ENCODE measurements at regions not wholly inside any gene's neighbourhood (a gene's known extent, or its start where the extent isn't known, plus 50 kb on each side); places are given as distances from the start of the nearest gene placed in this dataset.
"Not testable (repeated sequence)": the region's sequence is repeated elsewhere in the genome, so short reads cannot be mapped to it uniquely, and the experiment has no call there.

DNA sequence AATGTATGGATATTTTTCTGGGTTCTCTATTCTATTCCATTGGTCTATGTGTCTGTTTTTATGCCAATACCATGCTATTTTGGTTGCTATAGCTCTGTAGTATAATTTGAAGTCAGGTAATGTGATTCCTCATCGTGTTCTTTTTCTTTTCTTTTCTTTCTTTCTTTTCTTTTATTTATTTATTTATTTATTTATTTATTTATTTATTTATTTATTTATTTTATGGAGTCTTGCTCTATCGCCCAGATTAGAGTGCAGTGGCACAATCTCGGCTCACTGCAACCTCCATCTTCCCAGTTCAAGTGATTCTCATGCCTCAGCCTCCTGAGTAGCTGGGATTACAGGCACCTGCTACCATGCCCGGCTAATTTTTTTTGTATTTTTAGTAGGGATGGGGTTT, 315.2 kb downstream of the SV2B start:
- DNase-seq = not testable (repeated sequence)

DNA sequence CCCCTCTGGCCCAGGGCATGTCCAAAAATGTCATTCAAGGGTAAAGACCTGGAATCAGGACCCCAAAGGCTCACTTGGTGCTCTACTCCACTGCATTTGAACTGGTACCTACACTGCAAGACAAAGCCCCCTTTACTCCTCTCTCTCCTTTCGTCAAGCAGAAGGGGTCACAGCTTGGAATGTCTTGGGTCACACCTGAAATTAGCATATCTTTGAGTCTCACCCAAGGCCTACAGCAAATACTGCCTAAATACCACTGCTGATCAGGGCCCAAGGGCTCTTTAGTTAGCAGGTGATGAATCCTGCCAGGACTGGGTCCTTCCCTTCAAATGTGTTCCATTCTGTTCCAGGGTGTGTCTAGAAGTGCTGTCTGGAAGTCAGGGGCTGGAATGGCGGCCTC, 320.6 kb downstream of the SV2B start:
- DNase-seq = no peak

DNA sequence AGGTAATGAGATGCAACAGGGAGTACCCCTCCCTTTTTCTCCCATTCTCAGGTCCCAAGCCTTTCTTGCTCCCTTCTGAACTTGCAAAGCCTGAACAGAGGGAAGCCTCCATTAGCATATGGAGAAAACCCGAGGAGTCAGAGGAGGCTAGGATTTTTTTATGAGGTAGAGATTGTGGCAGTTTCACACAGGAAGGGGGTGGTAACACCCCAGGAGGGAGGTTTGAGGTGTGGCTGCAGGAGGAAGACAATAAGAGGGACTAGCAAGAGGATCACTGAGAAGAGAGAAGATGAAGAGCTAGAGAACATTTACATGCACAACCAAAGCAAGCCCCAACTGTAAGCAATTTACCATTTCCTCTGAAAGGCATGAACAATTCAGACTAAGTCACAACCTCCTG, 322.7 kb downstream of the SV2B start:
- no peak for DNase-seq

DNA sequence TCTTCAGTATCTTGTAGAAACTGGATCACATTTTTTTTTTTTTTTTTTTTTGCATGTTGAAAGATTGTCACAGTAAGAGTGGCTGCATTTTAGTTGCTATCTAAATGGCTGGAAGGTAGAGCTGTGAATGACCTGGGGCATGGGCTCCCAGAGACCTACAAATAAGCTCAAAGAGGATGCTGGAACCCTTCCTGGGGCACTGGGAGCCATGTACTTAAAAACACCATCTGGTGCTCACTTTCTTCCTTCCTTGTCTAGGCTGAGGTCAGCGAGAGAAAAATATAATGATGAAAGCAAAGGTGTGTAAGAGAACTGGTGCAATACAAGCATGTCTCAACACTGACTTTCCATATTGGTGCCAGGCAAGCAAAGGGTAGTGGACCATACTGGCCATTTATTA, 323.9 kb downstream of the SV2B start:
- DNase-seq = no peak

DNA sequence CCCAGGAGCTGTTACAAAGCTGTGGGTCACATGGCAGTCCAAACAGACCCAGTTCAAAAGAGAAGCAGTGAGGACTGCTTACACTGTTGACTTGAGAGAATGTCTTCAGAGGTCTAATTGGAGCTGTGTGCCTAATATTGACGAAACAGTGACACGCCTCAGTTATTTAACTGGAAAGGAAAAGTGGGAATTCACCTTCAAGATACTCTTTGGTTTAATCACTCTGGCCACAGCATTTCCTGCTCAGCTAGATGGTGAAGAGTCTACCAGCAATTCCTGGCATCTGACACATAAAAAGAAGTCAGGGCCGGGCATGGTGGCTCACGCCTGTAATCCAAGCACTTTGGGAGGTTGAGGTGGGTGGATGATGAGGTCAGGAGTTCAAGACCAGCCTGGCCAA, 326.4 kb downstream of the SV2B start:
- no peak for DNase-seq

DNA sequence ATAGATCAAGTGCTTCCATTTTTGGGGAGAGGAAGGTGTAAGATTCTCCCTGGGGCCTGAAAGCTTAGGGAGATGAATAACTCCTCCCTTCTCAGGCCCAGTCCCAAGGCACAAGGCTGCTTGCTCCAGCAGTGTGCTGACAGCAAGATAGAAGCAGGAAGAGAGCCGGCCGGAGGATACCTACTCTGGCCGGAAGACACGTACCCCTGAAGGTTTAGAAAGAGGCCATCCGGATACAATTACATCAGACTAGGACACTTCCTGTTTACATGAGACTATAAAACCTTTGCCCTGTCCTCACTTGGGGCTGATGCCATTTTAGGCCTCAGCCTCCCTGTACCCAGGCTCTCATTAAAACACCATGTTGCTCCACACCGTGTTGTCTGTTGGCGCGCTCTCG, 329.9 kb downstream of the SV2B start:
- no peak for DNase-seq

DNA sequence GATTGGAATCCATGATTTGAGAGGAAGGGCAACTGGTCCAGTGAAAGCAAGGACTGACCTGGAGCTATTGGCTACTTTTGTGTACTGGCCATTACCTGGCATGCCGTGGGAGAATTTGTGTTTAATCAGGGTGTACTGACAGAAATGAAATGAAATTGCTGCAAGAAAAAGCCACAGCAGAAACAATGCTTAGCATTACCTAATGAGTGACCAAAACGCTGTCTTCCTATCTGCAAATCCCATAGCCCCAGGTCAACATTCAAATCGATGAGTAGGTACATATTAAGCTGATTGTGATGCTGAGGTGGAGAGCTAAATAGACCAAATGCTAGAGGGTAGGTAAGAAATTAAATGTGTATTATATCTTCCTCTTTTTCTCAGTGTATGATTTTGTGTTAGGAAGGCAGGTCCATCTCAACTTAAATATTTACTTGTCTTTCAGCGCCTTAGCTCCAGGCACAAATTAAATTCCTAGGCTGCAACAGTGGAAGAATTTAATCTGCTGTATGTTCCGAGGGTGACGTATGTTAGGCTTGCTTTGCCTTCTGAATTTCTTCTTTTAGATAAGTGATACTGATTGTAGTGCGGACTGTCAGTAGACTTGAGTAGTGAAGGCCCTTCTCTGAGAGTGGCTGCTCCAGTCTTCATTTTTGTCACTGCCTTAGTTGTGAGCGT, 331.1 kb downstream of the SV2B start:
- DNase-seq = no peak

DNA sequence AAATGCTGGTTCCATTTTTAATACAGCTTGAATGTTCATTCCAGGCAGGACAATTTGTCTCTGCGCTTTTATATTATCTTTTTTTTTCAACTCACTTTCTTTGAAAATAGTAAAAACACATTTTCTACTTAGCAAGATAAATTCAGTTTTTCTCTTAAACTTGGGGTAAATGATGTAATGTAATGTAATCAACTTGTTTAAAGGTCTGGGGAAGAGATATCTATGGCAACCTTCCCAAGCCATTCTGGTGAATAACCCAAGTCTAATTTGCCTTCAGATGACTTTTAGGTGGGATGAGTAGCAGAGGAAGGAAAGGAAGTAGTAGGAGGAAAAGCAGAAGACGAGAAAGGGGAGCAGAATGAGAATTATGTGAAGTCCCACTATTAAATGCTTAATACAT, 335.1 kb downstream of the SV2B start:
- no peak for DNase-seq

DNA sequence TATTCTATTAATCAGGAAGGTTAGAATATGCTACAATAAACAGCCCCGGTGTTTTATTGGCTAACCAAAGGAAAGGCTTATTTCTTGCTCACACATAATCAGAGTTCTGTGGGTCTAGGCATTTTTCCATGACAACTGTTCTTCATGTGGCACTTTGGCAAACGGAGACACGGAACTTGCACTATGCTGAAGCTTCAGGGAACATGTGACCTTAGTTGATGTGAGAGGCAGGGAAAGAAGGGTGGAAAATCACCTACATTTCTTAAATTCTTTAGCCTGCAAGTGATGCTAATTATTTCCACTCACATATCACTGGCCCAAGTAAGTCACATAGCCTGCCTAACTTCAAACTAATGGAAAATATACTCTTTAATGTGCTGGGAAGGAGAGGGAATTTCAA, 344.6 kb downstream of the SV2B start:
- no peak for DNase-seq

DNA sequence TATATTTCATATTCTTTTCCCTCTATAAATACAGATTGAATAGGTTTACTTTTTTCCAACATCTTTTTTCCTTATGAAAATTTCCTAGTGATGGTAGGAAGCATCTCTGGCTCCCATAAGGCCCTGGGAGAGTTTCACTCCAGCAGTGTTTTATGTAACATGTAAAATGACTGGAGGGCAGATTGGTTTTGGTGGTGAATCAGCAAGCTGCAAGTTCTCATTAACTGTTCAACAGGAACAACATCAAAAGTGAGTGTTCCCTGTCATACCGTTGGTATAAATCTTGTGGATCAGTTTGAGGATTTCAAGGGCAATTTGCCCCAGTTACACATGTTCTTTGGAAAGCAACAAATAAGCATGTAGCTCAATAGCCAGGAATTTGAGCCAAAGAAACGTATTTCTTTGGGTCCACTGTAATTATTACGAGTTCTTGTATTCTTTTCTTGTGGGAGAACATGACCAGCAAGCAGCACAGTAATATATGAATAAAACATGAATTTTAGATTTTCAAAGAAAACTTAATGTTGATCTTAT, 345.7 kb downstream of the SV2B start:
- no peak for DNase-seq

DNA sequence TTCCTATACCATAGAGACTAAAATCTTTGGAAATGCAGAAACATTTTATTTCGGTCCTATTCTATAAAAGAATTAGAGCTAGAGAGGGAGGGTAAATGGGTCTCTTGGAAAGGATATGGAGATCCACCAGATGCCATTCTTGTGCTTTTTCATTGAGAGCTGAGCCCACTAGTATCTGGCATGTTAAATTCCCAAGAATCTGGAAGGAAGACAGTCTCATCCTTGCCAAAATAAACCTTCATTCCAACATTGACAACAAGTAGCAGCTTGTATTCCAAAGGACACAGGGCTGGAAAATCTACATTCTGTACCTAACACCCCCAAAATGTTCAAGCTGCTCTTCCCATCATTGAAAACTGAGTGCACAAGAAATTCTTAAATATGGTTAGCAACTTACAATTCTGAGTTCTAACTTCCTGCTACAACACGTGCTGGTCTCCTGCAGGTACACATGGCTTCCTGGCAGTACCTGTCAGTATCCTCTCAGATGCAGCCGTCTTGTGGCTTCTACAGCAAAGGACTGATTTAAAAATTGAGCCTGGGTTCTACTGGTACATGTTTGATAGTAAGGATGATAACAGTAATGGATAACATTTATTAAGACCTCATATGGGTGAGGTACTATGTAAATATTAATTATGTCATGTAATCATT, 348.1 kb downstream of the SV2B start:
- no peak for DNase-seq

DNA sequence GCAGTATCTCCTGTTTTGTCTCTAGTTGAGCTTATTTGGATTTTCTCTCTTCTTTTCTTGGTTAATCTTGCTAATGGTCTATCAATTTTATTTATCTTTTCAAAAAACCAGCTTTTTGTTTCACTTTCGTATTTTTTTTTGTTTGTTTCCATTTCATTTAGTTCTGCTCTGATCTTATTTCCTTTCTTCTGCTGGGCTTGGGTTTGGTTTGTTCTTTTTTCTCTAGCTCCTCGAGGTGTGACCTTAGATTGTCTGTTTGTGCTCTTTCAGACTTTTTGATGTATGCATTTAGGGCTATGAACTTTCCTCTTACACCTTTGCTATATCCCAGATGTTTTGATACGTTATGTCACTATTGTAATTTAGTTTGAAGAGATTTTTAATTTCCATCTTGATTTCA, 353.3 kb downstream of the SV2B start:
- DNase-seq = not testable (repeated sequence)

DNA sequence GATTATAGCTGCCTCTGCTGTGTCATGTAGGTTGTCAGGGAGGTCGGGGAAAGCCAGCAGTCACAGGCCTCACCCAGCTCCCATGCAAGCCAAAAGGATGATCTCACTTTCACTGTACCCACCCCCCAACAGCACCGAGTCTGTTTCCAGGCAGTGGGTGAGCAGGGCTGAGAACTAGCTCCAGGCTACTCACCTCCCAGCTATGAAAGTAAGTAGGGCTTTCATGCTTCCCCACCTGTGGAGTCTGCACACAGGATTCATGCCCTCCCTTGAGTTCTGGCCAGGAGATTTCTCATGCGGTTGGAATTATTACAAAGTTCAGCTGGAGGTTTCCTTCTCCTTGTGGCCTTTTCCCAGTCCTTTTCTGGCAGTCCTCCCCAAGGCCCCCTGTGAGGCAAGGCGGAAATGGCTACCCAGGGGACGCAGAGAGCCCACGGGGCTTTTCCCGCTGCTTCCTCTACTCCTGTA, 356.2 kb downstream of the SV2B start:
- DNase-seq = no peak

DNA sequence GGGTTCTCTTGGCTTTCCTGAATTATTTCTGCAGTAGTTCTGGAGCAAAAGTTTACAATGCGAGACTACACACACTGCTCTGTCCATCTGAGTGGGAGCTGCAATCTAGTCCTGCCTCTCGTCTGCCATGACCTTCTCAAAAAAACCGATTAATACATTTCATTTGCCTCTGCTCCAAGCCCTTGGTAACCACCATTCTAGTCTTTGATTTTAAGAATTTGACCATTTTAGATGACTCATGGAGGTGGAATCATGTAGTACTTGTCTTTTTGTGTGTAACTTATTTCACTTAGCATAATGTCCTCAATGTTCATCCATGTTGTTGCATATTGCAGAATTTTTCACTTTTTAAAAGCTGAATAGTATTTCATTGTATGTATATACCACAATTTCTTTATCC, 356.9 kb downstream of the SV2B start:
- no peak for DNase-seq

DNA sequence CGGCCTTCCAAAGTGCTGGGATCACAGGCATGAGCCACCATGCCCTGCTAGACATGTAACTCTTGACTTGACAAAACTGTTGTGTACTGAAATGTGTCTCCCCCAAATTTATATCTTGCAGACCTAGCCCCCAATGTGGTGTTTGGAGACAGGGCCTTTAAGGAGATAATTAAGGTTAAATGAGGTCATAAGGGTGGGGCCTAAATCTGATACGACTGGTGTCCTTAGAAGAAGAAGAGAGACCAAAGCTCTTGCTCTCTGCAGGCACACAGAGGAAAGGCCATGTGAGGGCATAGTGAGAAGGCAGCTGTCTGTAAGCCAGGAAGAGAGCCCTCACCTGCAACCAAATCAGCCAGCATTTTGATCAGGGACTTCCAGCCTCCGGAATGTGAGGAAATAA, 361.3 kb downstream of the SV2B start:
- no peak for DNase-seq

DNA sequence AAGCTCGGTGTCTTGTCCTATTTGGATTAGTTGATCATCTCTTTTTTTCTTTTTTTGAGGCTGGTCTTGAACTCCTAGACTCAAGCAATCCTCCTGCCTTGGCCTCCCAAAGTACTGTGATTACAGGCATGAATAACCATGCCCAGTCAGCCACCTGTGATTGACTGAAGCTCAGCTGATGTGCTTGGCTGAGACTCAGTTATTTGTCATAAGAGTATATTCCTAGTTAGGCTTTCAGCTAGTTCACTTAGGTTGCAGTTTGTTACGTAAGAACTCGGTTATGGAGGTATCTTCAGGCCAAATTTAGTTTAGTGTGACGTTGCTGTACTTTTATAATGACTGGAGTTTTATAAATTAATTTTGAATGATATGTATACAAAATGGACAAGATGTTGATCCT, 365.0 kb downstream of the SV2B start:
- no peak for DNase-seq

DNA sequence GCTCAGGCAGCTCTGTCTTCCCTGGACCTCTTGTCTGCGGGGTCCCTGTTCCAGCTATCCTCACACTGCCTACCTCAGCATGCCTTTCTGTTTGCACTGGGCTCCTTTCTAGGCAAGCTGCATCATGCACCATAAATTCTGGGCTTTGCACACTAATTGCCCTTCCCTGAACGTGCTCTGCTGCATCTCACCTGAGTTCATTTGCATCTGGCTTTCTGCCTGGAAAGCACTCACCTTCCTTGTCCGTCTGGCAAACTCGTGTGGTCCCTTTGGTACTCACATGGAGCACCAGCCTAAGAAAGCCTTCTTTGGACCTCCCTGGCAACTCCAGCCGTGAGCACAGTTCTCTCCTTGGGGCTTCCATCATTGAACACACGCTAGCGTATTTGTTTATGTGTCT, 365.6 kb downstream of the SV2B start:
- no peak for DNase-seq

DNA sequence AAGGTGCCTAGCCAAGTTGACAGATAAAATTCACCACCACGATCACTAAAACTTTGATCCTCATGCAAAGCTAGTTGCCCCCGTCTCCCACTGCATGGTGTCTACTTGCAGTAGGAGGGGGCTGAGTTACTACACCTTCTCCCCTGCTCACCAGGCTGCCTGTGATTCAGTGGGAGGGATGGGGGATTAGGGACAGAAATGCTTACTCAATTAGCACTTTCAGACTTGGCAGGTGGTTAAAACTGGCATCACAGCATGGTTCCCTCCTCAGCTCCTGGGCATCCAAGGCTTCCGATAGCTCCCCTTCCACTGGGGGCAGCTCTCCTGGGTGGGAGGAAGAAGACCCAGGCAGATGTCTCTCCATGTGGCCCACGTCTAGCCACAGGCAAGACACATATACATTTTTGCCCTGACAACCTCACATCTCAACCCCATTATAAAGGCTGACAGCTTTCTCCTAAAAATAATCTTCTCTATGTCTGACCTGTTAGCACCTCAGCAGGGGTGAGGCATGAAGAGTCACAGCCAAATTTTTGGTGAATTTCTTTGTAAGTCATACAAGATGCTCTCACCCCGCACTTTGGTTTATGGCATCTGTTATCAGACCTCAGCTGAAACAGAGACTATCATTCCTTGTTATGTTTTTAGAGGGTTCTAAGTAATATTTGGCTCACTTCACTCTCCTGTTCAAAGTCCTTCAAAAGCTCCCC, 369.0 kb downstream of the SV2B start:
- DNase-seq = no peak

DNA sequence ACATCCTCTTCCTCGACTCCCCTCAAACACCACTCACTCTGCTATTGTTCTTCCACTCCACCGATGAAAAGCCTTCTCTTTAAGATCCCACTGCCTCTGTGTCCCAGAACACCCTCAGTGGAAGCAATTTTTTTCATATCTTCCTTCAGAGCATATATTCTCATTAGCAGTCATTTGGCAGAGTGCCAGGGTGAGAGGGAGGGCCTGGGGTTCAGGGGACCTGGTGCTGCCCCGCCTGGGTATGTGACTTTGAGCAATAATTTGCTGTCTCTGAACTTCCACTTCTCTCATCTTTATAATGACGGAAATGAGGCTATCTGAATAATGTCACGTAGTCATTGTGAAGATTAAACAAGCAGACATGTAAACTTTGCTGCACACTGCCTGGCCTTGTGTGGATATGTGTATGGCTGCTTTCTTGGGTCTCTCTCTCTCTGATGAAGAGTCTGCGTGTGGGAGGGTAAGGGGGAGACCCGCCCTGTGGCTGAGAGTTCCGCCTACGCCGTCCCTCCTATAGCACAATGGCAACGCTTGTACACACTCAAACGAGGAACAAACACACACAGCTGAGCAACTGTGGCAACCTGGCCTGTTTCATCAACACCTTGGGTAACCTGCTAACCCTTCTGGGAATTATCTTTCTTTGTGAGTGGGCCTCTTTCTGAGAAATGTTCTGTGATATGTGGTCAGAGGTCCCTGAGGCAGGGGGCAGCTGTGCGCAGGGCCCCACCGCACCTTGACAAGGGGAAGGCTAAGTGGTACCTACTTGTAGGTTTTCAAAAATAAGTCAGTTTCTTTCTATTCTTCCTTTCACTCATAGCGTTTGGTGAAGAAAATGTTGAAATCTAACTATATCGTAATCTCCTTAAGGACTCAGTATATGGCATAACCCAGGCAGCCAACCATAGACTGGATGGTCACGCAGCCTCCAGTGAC, 369.8 kb downstream of the SV2B start:
- DNase-seq = peak; percentile 73

DNA sequence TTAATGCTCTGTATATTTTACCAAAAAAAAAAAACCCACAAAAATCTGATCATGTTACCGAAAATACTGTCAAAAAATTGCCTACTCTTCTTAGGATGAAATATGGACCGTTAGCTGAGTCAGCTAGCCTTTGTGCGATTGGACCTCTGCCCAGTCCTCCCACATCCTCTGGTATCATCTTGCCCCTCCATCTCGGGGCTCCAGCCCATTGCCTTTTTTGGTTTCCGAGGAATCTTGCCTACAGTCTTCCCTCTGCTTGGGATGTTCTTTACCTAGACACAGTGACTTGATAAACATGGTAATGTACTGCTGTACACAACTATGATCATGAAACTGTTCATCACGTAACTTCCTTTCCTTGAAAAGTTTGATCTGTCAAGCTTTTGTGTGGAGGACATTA, 371.4 kb downstream of the SV2B start:
- no peak for DNase-seq

DNA sequence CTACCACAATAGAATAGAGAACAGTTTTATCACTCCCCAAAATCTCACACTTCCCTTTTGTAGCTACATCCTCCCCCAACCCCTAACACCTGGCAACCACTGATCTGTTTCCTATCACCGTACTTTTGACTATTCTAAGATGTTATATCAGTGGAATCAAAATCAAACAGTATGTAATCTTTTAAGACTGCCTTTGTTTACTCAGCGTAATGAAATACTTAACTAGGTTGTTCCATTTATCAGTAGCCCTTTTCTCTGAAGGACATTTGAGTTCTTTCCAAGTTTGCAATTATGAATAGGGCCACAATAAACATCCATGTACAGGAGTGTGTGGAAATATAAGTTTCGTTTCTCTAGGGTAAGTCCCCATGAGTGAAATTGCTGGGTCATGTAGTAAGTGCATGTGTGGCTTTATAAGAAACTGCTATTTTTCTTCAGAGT, 372.3 kb downstream of the SV2B start:
- no peak for DNase-seq

DNA sequence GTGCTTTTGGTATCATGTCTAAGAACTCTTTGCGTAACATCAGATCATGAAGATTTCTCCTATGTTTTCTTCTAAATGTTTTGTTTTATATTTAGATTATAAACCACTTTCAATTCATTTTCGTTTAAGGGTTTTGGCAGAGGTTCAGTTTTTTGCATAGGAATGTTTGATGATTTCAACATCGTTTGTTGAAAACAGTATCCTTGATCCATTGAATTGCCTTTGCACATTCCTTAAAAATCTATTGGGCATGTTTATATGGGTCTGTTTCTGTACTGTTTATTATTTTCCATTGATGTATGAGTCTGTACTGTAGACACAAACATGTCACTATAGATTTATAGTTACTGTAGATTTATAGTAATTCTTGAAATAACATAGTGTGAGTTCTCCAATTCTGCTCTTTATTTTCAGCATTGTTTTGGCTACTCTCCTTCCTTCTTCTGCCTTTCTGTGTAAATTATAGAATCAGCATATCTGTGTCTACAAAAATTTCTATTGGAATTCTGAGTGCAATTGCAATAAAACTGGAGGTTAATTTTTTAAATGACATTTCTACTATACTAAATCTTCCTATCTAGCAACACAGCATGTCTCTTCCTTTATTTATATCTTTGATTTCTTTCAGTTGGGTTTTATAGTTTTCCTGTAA, 374.0 kb downstream of the SV2B start:
- DNase-seq = no peak

Measured in activated CD8-positive, alpha-beta memory T cell treated with anti-CD3 and anti-CD28 coated beads for 24 hours (primary cell).